ENCODE measurements at regions not wholly inside any gene's neighbourhood (a gene's known extent, or its start where the extent isn't known, plus 50 kb on each side); places are given as distances from the start of the nearest gene placed in this dataset.

DNA sequence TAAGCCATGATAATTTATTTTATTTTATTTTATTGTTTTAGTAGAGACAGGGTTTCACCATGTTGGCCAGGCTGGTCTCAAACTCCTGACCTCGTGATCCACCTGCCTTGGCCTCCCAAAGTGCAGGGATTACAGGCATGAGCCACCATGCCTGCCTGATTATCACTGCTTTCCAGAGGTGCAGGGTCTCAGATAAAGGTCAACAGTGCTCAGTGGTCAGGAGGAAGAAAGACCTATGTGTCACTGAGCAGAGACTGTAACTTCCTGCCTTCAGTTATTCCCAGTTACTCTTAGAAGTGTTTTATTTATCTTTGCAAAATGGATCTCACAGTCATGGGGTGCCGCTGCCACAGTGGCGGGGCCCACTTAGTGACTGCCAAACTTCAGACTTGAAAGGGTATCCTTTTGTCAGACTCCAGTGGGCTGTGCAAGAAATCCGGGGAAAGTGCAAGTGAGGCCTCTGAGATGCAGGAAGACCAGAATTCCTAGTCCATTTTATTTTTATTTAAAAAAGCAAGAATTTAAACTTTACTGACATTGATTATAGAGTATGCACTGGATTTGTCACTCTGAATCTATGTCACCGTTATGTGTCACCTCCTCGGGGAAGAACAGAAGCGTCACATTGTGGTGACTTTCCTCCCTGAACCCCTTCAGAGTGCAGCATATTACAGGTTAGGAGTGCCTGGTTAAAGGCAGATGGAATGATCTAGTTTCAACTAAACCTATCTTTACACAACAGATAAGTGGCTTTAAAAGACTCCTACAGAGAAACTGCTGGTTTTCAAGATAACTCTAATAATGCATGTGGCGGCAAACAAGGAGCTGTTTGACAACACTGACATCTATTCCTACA lies 59.1 kb upstream of the BICD1 start:
- no peak overlapping the region for H3K27ac ChIP-seq (ENCODE audit: low read depth, low read length)

GRCh38 chr12:32048791-32049190 lies 57.9 kb upstream of the BICD1 start:
- H3K27me3 ChIP-seq (ENCODE audit: control insufficient read depth, insufficient read depth, low read length) = no peaks in the 10 kb centered on the region
- no peak overlapping the region for H3K4me3 ChIP-seq (ENCODE audit: low read depth, low read length)
- H3K4me1 ChIP-seq (ENCODE audit: control insufficient read depth, insufficient read depth, low read length) = peaks cover 8% of the 10 kb centered on the region
- H3K36me3 ChIP-seq (ENCODE audit: control insufficient read depth, insufficient read depth, low read length) = no peaks in the 10 kb centered on the region
- no peak overlapping the region for H3K9ac ChIP-seq (ENCODE audit: low read length)
- peaks cover 43% of the 10 kb centered on the region for H3K9me3 ChIP-seq (ENCODE audit: control insufficient read depth, insufficient read depth, low read depth, low read length)
- H3K27ac ChIP-seq (ENCODE audit: low read depth, low read length) = no peak overlapping the region

More for the DNA sequence above, 59.1 kb upstream of the BICD1 start:
- Histone ChIP-seq H3K27me3 (ENCODE audit: control insufficient read depth, insufficient read depth, low read length) (no peaks in the 10 kb centered on the region), H3K36me3 (ENCODE audit: control insufficient read depth, insufficient read depth, low read length) (no peaks in the 10 kb centered on the region), H3K4me1 (ENCODE audit: control insufficient read depth, insufficient read depth, low read length) (peaks cover 8% of the 10 kb centered on the region), H3K9ac (ENCODE audit: low read length) (no peak overlapping the region), H3K4me3 (ENCODE audit: low read depth, low read length) (no peak overlapping the region), H3K9me3 (ENCODE audit: control insufficient read depth, insufficient read depth, low read depth, low read length) (peaks cover 45% of the 10 kb centered on the region)

- Histone ChIP-seq H3K27ac (ENCODE audit: low read depth, low read length) (no peak overlapping the region), H3K27me3 (ENCODE audit: control insufficient read depth, insufficient read depth, low read length) (no peaks in the 10 kb centered on the region), H3K9me3 (ENCODE audit: control insufficient read depth, insufficient read depth, low read depth, low read length) (peaks cover 43% of the 10 kb centered on the region), H3K4me3 (ENCODE audit: low read depth, low read length) (no peak overlapping the region), H3K9ac (ENCODE audit: low read length) (no peak overlapping the region), H3K4me1 (ENCODE audit: control insufficient read depth, insufficient read depth, low read length) (peaks cover 8% of the 10 kb centered on the region), H3K36me3 (ENCODE audit: control insufficient read depth, insufficient read depth, low read length) (no peaks in the 10 kb centered on the region)
Measured at GRCh38 chr12:32049956-32050355, 56.7 kb upstream of the BICD1 start.

DNA sequence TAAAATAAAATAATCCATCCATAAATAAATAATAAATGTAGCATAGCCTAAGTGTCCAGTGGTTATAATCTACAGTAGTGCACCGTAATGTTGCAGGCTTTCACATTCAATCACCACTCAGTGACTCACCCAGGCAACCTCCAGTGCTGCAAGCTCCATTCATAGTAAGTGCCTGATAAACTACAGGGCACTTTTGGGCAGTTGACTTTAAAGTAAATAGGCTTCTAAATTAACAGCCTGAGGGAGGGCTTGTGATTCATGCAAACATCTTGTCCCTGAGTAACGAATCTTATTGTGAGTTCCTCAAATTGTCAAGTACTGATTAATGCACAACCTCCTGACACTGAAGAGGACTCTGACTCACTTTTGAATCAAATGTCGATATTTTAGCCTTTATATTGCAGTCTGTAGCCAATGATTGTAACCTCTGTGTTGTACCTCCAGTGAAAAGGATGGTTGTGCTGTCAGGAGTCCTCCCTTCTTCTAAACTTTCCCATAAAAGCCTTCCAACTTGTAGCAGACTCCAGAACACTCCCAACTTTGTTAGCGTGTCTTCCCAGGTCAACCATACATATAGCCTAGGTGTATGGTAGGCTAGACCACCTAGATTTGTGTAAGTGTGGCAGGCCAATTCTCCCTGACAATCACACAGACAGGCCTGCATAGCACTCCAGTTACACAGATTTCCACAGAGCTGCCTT lies 55.0 kb upstream of the BICD1 start:
- H3K4me1 ChIP-seq (ENCODE audit: control insufficient read depth, insufficient read depth, low read length) = peaks cover 8% of the 10 kb centered on the region
- H3K4me3 ChIP-seq (ENCODE audit: low read depth, low read length) = no peak overlapping the region
- H3K9ac ChIP-seq (ENCODE audit: low read length) = no peak overlapping the region
- H3K27me3 ChIP-seq (ENCODE audit: control insufficient read depth, insufficient read depth, low read length) = no peaks in the 10 kb centered on the region
- no peaks in the 10 kb centered on the region for H3K36me3 ChIP-seq (ENCODE audit: control insufficient read depth, insufficient read depth, low read length)
- peaks cover 46% of the 10 kb centered on the region for H3K9me3 ChIP-seq (ENCODE audit: control insufficient read depth, insufficient read depth, low read depth, low read length)
- no peak overlapping the region; the same call in 1 of the 2 replicates for H3K27ac ChIP-seq (ENCODE audit: low read depth, low read length)

DNA sequence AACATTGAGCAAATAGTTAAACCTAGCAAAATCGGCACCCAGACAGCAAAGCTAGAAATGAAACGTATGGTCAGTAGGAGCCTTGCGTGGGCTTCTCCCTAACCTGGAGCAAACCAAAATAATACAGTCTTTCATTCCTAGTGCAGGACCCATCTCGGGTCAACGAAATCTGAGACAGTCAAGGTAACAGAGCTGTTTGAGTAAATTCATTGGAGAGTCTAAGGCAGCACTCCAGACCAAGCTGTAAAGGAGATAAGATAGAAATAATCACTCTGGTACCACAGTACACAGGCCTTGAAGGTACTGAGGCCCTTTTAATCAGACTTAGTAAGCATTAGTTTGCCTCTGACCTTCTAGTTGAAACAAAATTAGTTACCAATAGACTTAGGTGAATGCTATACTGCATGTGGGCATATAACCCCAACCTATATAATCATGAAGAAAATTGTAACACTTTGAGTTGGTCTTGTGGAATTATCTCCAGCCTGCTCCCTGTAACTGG lies 54.4 kb upstream of the BICD1 start:
- H3K27ac ChIP-seq (ENCODE audit: low read depth, low read length) = no peak overlapping the region; the same call in 1 of the 2 replicates

GRCh38 chr12:32053881-32054624 lies 52.6 kb upstream of the BICD1 start:
- Histone ChIP-seq H3K27ac (ENCODE audit: low read depth, low read length) (no peak overlapping the region), H3K36me3 (ENCODE audit: control insufficient read depth, insufficient read depth, low read length) (no peaks in the 10 kb centered on the region), H3K9me3 (ENCODE audit: control insufficient read depth, insufficient read depth, low read depth, low read length) (peaks cover 32% of the 10 kb centered on the region), H3K27me3 (ENCODE audit: control insufficient read depth, insufficient read depth, low read length) (no peaks in the 10 kb centered on the region), H3K9ac (ENCODE audit: low read length) (no peak overlapping the region), H3K4me1 (ENCODE audit: control insufficient read depth, insufficient read depth, low read length) (peaks cover 8% of the 10 kb centered on the region), H3K4me3 (ENCODE audit: low read depth, low read length) (no peak overlapping the region)

More for the DNA sequence above, 54.4 kb upstream of the BICD1 start:
- Histone ChIP-seq H3K4me3 (ENCODE audit: low read depth, low read length) (no peak overlapping the region), H3K9me3 (ENCODE audit: control insufficient read depth, insufficient read depth, low read depth, low read length) (peaks cover 46% of the 10 kb centered on the region), H3K9ac (ENCODE audit: low read length) (no peak overlapping the region), H3K36me3 (ENCODE audit: control insufficient read depth, insufficient read depth, low read length) (no peaks in the 10 kb centered on the region), H3K27me3 (ENCODE audit: control insufficient read depth, insufficient read depth, low read length) (no peaks in the 10 kb centered on the region), H3K4me1 (ENCODE audit: control insufficient read depth, insufficient read depth, low read length) (peaks cover 8% of the 10 kb centered on the region)

Data from HUES6 (cell line).